Limb (tissue), 2 donors: ENCODE measurements at regions not wholly inside any gene's neighbourhood (a gene's known extent, or its start where the extent isn't known, plus 50 kb on each side); places are given as distances from the start of the nearest gene placed in this dataset.
"Not testable (repeated sequence)": the region's sequence is repeated elsewhere in the genome, so short reads cannot be mapped to it uniquely, and the experiment has no call there.

Experiments
- DNase-seq, 2 donors: peaks; one replicate each; pipeline ENCODE4 v3.0.0-alpha.2; 2016; ENCODE audit errors: extremely low spot score in 2 of 2

GRCh38 chrX:90575155-90575554, 653.4 kb downstream of the TGIF2LX start:
- DNase-seq = not testable (repeated sequence)

GRCh38 chrX:90601921-90602320, 680.2 kb downstream of the TGIF2LX start:
- DNase-seq = not testable (repeated sequence)

- peak in 1 of 2 donors; percentile 17 for DNase-seq
Observed at GRCh38 chrX:90605736-90606135, 684.0 kb downstream of the TGIF2LX start.

GRCh38 chrX:90617710-90618325, 696.1 kb downstream of the TGIF2LX start:
- DNase-seq = peak in 1 of 2 donors; percentile 12

- DNase-seq = peak in 1 of 2 donors; percentile 0
Observed at GRCh38 chrX:90665161-90665560, 743.5 kb downstream of the TGIF2LX start.

GRCh38 chrX:90713552-90713951, 721.1 kb upstream of the PABPC5 start:
- not testable (repeated sequence) for DNase-seq

GRCh38 chrX:90737555-90737954, 697.1 kb upstream of the PABPC5 start:
- DNase-seq = not testable (repeated sequence)

GRCh38 chrX:90757619-90758018, 677.0 kb upstream of the PABPC5 start:
- not testable (repeated sequence) for DNase-seq

- peak in 1 of 2 donors; percentile 9 for DNase-seq
Observed at GRCh38 chrX:90765482-90765881, 669.2 kb upstream of the PABPC5 start.

GRCh38 chrX:90780286-90780789, 654.3 kb upstream of the PABPC5 start:
- DNase-seq = not testable (repeated sequence)
